ENCODE measurements at regions not wholly inside any gene's neighbourhood (a gene's known extent, or its start where the extent isn't known, plus 50 kb on each side); places are given as distances from the start of the nearest gene placed in this dataset.

- TF ChIP-seq, protein P1, sequence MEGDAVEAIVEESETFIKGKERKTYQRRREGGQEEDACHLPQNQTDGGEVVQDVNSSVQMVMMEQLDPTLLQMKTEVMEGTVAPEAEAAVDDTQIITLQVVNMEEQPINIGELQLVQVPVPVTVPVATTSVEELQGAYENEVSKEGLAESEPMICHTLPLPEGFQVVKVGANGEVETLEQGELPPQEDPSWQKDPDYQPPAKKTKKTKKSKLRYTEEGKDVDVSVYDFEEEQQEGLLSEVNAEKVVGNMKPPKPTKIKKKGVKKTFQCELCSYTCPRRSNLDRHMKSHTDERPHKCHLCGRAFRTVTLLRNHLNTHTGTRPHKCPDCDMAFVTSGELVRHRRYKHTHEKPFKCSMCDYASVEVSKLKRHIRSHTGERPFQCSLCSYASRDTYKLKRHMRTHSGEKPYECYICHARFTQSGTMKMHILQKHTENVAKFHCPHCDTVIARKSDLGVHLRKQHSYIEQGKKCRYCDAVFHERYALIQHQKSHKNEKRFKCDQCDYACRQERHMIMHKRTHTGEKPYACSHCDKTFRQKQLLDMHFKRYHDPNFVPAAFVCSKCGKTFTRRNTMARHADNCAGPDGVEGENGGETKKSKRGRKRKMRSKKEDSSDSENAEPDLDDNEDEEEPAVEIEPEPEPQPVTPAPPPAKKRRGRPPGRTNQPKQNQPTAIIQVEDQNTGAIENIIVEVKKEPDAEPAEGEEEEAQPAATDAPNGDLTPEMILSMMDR (IDR thresholded peaks at IDR 0.05) = no peak
- no peaks in the 10 kb centered on the region for H3K9me3 ChIP-seq
- intact Hi-C loops (cut with DNase I) = no loop called here
- ATAC-seq (no peak), DNase-seq (no peak)
- no peaks in the 10 kb centered on the region for H3K36me3 ChIP-seq
- H3K27ac ChIP-seq = no peak overlapping the region
- no peaks in the 10 kb centered on the region for H3K4me1 ChIP-seq
- H3K27me3 ChIP-seq = no peaks in the 10 kb centered on the region
- no peak overlapping the region for H3K4me3 ChIP-seq
These were observed 308.8 kb downstream of the DCDC2C start for GRCh38 chr2:4012197-4012596.

- no peak for ATAC-seq
- TF ChIP-seq, protein P1 (IDR thresholded peaks at IDR 0.05) = no peak
- H3K27me3 ChIP-seq = no peaks in the 10 kb centered on the region
- H3K4me1 ChIP-seq = no peaks in the 10 kb centered on the region
- DNase-seq = no peak
- no peak overlapping the region for H3K4me3 ChIP-seq
- H3K9me3 ChIP-seq = no peaks in the 10 kb centered on the region
- no peak overlapping the region for H3K27ac ChIP-seq
- H3K36me3 ChIP-seq = no peaks in the 10 kb centered on the region
- intact Hi-C loops (cut with DNase I) = no loop called here
These were observed 315.2 kb downstream of the DCDC2C start for GRCh38 chr2:4018535-4018934.

DNA sequence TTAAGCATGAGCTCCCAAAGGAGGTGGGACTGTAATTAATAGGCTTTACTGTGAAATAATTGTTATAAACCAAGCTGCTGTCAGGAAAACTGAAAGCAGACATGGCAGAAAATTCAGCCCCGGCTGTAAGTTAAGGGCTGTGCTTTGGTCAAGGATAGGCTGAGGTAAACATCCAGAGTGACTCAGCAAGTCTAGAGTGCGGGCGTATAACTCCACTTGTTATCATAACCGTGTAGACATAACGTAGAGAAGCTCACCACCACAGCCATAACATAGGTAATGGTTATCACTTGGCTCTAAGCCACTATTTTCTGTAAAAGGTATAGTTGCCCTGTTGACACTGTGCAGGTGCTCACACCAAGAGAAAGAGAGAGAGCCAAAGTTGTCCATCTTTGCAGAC is 316.8 kb downstream of the DCDC2C start:
- no peak for ATAC-seq

GRCh38 chr2:4020649-4021048 is 317.3 kb downstream of the DCDC2C start:
- intact Hi-C loops (cut with DNase I) = no loop called here
- ATAC-seq (no peak), DNase-seq (no peak)
- no peaks in the 10 kb centered on the region for H3K27me3 ChIP-seq
- no peaks in the 10 kb centered on the region for H3K9me3 ChIP-seq
- H3K4me3 ChIP-seq = no peak overlapping the region
- H3K27ac ChIP-seq = no peak overlapping the region
- no peaks in the 10 kb centered on the region for H3K36me3 ChIP-seq
- H3K4me1 ChIP-seq = no peaks in the 10 kb centered on the region
- TF ChIP-seq, protein P1 (IDR thresholded peaks at IDR 0.05) = no peak

More for the DNA sequence above, 316.8 kb downstream of the DCDC2C start:
- no peaks in the 10 kb centered on the region for H3K4me1 ChIP-seq
- no peak for DNase-seq
- H3K9me3 ChIP-seq = no peaks in the 10 kb centered on the region
- no peak overlapping the region for H3K27ac ChIP-seq
- no peaks in the 10 kb centered on the region for H3K36me3 ChIP-seq
- intact Hi-C loops (cut with DNase I) = no loop called here
- no peak overlapping the region for H3K4me3 ChIP-seq
- TF ChIP-seq, protein P1 (IDR thresholded peaks at IDR 0.05) = no peak
- H3K27me3 ChIP-seq = no peaks in the 10 kb centered on the region

- H3K4me1 ChIP-seq = no peaks in the 10 kb centered on the region
- no peak overlapping the region for H3K4me3 ChIP-seq
- no peaks in the 10 kb centered on the region for H3K27me3 ChIP-seq
- TF ChIP-seq, protein P1 (IDR thresholded peaks at IDR 0.05) = no peak
- intact Hi-C loops (cut with DNase I) = no loop called here
- DNase-seq (no peak), ATAC-seq (no peak)
- H3K36me3 ChIP-seq = no peaks in the 10 kb centered on the region
- H3K27ac ChIP-seq = no peak overlapping the region
- H3K9me3 ChIP-seq = no peaks in the 10 kb centered on the region
These were observed 321.2 kb downstream of the DCDC2C start for GRCh38 chr2:4024605-4025004.

DNA sequence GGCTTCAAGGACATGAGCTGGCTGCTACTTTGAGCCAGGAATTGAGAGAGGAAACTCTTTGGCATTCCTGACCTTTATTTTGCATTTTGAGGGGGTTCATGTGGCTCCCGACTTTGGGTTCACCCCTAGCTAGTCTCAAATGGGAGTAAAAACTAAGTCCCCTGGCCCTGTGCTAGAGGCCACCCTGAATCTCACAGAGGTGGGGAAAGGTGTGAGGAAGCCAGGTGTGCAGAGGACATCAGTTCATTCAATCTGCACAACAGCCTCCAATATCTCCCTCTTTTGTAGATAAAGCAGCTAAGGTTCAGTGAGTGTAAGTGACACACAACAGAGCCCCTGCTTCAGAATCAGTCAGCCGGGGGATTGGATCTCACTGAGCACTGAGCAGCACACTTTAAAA is 325.7 kb downstream of the DCDC2C start:
- no peaks in the 10 kb centered on the region for H3K9me3 ChIP-seq
- no peak for ATAC-seq
- no peak for DNase-seq
- H3K4me1 ChIP-seq = no peaks in the 10 kb centered on the region
- H3K27ac ChIP-seq = no peak overlapping the region
- H3K4me3 ChIP-seq = no peak overlapping the region
- intact Hi-C loops (cut with DNase I) = no loop called here
- no peaks in the 10 kb centered on the region for H3K36me3 ChIP-seq
- no peaks in the 10 kb centered on the region for H3K27me3 ChIP-seq
- TF ChIP-seq, protein P1 (IDR thresholded peaks at IDR 0.05) = no peak

All from upper lobe of right lung (tissue), 1 donor.